Central memory CD4-positive, alpha-beta T cell (primary cell): ENCODE measurements at regions not wholly inside any gene's neighbourhood (a gene's known extent, or its start where the extent isn't known, plus 50 kb on each side); places are given as distances from the start of the nearest gene placed in this dataset.

Experiments
- DNase-seq: peaks from one replicate; pipeline ENCODE4 v3.0.0; 2022

GRCh38 chr5:2222246-2222992 is 339.7 kb upstream of the IRX4 start:
- DNase-seq, result no peak

GRCh38 chr5:2221450-2221849 is 338.7 kb upstream of the IRX4 start:
- DNase-seq, result no peak

DNA sequence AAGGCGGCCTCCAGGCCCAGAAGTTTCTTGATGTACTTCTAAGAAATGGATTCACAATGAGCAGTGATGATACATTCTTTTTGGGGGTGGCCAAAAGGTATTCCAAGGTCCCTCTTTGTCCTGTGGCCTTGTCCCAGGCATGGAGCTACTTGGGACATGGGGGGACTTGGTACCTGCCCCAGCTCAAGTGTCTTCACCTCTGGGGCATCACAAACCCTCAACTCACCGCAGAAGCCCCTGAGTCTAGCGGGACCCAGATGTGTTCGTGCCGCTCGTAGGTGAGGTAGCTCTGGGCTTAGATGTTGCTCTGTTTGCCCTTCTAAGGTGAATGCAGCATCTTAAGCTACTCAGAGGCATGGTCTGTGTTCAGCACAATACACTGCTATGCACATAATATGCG is 338.0 kb upstream of the IRX4 start:
- DNase-seq, result no peak

DNA sequence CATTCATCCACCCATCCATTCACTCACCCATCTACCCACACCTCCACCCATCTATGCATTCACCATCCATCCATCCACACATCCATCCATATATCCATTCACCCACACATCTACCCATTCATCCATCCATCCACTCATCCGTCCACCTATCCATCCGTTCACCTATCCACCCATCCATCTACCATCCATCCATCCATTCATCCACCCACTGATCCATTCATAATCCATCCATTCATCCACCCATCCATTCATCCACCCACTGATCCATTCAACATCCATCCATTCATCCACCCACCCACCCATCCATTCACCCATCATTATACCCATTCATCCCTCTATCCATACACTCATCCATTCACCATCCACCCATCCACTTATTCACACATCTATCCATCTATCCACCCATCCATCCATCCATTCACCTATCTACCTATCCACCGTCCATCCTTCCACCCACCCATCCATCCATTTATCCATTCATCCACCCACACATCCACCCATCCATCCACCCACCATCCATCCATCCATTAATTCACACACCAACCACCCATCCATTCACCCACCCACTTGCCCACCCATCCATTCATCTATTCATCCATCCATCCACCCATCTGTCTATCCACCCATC is 336.5 kb upstream of the IRX4 start:
- DNase-seq, result no peak

DNA sequence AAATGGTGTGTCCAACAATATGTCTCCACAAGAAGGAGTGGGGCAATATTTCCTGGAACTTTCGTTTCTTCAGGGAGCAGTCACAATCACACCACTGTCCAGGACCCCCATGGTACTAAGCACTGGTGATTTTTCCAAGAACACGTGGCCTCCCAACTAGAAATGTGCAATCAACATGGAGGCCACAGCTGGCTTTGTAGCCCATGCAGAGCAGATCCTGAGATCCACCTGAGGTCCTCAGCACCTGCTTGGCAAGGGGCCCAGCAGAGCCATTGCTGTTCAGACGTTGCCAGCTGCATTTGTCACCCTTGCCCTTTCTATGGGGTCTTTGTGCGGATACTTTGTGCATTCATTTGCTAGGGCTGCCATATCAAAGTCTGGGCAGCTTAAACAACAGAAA is 334.5 kb upstream of the IRX4 start:
- DNase-seq, result no peak

DNA sequence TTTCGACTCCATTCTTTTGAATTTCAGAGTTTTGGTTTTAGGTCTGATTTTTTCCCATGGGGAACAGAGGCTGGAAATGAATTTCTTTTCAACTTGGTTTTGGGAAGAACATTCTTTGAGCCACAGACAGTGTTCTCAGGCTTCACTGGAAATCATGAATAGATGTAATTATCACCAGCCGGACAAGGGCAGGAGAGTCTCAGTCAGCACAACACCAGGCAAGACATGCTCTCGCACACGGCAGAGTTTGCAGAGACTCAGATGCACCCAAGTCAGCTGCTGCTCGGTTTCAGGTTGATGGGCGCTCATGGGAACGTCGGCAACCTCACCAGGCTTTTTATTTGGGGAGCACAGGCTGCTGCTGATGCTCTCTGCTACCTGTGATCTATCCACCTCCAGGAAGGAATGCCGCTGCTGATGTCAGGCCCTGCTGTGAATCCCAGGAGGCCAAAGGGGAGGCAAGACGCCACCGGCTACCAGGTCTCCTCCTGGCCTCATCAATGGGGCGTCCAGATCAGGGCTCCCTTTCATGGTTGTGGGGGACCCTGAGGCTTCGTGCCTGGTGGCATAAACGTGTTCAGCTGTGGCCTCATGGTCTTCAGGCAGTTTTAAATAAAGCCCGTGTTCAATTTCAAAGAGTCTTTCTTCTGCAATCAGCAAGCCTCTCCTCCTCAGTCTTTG is 332.3 kb upstream of the IRX4 start:
- DNase-seq, result no peak

- no peak for DNase-seq
Observed at GRCh38 chr5:2213121-2213730, 330.5 kb upstream of the IRX4 start.

DNA sequence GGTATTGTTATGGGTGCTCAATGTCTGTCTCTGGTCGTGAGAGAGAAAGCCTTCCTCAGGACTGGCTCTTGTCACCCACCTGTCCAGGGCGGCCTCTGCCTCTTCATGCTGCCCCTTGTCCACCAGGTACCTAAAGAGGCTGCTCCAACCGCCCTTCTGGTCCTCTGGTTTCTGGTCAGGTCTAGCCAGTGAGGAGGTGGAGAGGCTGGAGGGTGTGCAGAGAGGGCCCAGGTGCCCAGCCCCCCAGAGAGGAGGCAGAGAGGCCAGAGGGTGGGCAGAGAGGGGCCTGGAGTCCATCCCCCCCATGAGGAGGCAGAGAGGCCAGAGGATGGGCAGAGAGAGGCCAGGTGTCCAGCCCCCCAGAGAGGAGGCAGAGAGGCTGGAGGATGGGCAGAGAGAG is 329.8 kb upstream of the IRX4 start:
- no peak for DNase-seq

DNA sequence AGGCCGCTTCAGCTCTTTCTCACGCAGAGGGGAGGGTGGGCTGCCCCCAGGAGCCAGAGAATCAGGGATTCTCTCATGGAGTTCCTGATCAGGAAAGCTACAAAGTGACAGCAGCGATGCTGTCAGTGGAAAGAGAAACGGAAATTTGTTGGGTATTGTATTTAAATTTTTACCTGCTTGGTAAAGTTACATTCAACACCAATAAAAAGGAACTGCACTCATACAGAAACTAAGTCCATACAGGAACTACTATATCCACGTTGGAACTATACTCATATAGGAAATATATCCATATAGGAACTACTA is 325.5 kb upstream of the IRX4 start:
- no peak for DNase-seq

DNA sequence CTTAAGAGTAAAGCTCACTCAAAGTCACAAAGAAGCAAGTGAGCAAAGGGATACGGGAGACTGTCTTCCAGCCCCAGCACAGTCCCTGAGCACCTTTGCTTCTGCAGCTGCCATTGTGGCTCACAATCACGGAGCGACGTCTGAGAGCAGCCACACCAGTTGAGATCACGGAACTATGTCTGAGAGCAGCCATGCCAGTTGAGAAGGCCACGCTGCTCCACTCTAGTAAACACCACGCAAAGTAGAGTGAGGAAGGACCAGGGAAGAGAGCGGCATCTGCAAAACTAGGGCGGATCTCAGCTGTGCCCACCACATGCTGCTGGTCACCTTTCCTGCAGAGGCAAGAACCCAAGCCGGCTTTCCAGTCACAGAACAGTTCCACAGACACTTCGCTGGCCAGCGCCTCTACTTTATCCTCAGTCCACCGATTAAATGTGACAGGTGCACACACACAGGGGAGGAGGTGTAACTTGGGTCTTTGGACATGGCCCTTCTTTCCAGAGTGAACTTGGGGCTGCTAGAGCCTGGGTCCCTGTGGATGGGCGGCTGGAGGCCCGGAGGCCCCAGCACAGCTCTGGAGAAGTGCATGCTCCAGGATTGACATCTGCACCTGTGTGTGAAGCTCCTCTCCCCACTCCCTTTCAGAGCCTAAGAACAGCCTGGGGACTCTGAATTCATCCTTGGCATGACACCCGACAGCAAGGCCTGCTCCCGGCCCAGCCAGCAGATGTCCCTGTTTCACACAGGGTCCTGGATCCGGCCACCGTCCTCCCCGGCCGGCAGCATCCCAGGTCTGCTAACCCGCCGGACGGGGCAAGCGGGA is 324.9 kb upstream of the IRX4 start:
- no peak for DNase-seq

- no peak for DNase-seq
Observed at GRCh38 chr5:2207109-2207399, 324.3 kb upstream of the IRX4 start.

DNA sequence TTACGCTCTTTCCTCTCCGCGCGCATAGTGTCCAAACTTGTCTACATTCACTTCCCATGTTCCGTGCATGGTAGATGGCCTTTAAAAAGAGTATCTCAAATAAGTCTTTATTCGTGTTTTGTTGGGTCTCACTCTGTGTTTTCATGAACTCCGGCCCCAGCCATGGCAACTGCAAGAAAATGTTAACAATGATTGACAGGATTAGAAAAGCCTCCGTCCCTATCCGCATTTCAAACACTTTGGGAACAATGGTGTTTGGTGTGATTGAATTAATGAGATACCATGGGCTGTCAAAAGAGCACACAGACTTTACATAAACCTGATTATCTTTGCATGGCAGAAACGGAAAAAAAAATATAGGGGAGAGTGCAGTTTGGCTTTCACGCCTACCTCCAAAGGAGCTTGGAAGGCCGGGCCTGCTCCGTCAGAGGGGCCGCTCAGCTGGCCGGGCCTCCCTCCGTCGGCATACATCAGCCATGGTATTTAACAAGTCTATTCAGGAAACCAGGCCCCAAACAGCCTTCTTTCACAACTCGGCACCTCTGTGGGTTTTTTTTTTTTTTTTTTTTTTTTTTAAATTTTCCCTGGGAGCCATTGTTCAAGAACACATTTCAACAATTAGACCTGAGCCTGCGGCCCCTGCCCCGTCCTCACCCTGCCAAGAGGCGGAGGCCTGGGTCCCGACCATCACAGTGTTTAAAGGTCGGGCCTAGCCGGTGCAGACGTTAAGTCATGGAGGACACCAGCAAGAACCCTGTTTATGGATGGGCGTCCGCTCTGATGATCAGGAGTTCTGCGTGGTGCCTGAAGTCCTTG is 323.8 kb upstream of the IRX4 start:
- DNase-seq, result no peak

DNA sequence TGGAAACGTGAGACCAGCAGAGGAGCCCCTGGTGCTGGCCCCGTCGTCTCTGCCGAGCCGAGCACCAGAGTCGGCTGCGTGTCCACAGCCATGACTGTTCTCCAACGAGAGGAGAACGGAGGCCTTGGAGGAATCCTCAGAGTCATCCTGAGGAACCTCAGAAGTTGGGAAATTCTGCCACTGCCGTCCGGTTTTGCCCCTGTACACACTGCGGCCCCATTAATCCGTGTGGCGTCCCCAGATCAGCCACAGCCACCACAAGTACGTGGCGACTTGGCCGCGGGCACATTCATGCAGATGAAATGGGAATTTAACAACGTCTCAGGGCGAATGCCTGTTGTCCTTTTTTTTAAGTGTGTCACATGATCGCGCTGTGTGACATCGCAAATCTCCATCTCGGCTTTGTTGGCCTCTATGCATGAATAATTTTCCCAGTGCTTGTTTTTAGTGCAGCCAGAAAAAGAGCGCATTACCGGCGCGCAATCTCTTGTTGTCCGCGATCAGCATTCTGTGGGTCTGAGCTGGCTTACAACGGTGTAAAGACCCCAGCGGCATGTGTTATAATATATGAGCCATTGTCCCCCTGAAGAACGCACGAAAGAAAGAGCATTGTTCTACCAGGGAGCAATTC is 323.0 kb upstream of the IRX4 start:
- no peak for DNase-seq

DNA sequence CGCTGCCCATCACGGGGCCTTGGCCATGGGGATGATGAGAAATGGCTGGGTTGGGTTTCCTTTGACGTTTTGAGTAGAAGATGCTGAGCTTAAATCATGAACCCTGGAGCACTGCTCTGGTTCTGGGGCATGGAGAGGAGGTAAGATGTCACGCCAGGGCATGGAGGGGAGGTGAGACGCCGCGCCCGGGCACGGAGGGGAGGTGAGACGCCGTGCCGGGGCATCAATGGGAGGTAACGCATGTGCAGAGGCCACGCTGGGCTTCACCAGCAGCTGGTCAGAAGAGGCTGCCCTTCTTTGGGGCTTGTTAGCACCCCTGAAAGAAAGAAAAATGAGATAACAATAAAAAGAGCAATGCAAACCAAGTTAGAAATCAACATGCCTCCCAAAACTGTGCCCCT is 322.5 kb upstream of the IRX4 start:
- no peak for DNase-seq

- no peak for DNase-seq
Observed at GRCh38 chr5:2204366-2205184, 321.9 kb upstream of the IRX4 start.

GRCh38 chr5:2203774-2204173 is 321.0 kb upstream of the IRX4 start:
- no peak for DNase-seq

DNA sequence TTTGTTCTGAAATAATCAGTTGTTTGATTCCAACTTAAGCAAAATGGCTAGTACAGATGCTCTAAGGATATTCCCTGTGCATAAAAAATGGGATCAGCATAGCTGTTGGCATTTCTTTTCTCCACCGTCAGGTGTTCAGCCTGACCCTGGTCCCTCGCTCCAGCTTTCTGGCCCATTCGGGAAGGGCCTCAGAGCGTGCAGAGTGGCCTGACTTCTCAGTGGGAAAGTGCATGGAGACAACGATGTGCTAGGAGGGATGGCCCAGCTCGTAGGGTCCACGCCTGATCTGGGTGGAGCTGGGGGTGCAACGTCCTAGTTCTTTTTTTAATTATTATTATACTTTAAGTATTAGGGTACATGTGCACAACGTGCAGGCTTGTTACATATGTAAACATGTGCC is 319.1 kb upstream of the IRX4 start:
- DNase-seq, result no peak

DNA sequence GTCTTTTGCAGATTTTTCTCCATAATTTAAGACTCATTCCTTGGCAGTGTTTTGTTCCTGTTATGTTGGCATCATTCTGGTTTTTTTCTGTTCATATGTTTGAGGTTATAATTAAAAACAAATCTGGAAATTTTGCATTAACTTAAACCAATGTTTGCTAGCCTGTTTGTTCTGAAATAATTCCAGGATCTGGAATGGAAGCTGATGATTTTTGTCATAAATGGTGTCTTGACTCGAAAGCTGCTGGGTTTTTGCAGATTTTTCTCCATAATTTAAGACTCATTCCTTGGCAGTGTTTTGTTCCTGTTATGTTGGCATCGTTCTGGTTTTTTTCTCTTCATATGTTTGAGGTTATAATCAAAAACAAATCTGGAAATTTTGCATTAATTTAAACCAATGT is 318.7 kb upstream of the IRX4 start:
- DNase-seq, result no peak

DNA sequence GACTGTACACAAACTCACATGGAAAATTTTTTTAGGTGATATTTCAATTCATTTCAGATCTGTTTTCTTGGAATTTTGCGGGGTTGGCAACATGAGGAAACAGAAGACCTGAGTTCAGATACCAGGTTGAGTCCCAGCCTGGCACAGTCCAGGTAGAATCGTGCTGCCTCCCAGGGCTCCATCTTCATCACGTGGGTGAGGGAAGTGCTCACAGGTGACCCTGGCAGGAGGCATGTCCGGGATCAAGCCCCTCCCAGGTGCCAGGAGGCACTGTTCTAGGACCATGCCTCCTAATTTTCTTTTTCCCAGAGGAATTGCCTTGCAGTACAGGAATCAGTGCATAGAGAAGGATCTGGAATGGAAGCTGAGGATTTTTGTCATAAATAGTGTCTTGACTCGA is 318.3 kb upstream of the IRX4 start:
- DNase-seq, result no peak

GRCh38 chr5:2200261-2200950 is 317.7 kb upstream of the IRX4 start:
- no peak for DNase-seq
